ENCODE measurements at regions not wholly inside any gene's neighbourhood (a gene's known extent, or its start where the extent isn't known, plus 50 kb on each side); places are given as distances from the start of the nearest gene placed in this dataset.
"Not testable (repeated sequence)": the region's sequence is repeated elsewhere in the genome, so short reads cannot be mapped to it uniquely, and the experiment has no call there.

DNA sequence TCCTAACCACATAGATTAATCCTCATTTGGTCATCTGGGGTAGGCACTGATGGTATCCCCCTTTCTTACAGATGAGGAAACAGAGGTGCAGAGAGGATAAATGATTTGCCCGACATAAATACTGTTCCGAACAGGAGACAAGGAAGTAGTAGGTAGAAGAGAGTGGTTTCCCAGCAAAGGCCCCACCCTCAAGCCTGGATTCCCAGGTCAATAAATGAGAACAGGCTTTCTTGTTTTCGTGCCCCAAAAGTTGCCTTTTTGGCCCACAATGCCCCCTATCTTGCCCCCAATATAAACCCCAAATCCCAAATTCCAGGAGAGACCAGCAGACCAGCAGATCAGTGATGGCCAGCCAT lies 125.5 kb upstream of the PRR20G start:
- DNase-seq: no peak

DNA sequence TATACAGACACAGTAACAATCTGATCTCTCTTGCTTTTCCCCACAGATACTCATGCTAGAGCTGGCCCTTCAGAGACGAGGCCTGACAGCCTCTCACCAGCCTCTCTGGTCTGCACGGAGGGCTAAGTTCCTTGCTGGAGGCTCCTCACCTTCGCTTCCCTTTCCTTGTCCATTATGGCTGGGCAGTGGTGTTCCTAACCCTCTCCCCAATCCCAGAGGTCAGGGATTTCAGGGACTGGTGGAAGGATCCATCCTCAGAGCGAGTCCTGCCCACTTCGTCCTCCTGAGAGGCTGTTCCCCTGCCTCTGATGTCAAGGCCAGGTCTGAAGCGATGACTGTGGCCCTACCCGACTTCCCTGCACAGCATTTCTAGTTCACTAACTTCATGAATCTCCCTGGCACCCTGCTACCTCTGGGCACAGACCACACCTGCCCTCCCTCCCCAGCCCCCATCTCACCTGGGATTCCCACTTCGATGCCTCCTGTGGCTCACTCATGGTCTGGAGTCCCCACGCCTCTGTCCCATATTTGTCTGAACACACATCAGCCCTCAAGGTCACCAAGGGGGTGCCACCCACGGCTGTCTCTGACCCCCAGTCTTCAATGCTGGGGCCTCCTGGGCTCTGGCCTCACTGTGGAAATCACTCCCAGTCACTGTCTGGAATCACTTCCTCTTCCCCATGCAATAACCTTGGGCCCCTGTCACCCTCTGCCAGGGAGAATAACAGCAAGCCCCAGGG lies 124.9 kb upstream of the PRR20G start:
- DNase-seq: no peak

DNA sequence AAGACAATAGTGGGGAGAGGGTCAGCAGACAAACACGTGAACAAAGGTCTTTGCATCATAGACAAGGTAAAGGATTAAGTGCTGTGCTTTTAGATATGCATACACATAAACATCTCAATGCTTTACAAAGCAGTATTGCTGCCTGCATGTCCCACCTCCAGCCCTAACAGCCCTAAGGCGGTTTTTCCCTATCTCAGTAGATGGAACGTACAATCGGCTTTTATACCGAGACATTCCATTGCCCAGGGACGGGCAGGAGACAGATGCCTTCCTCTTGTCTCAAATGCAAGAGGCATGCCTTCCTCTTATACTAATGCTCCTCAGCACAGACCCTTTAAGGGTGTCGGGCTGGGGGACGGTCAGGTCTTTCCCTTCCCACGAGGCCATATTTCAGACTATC lies 124.0 kb upstream of the PRR20G start:
- DNase-seq: not testable (repeated sequence)

DNA sequence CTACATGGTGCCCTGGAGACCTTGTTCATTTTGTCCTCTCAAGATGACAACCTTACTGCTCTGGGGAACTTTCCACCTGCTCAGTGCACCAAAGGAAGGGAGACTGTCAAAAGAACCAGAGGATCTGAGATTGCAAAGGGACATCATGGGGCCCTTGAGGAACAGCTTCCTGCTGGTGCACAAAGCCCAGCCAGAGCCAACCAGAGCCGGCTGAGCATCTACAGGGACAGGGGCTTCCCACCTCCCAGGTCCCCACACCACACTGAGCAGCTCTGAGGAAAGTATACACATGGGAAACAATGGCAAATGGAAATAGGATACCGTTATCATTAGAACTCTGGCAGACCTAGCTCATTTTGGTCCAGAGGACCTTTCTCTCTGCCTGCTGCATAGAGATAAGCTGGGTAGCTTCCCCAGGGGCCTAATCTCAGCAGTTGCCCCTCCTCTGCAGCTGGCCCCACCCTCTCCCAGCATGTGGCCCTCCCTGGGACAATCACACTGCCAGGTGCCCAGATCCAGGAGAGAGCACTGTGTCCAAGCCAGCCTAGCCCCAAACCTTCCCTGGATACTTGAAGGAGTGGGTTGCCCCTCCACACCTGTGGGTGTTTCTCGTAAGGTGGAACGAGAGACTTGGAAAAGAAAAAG lies 123.4 kb upstream of the PRR20G start:
- no peak for DNase-seq

DNA sequence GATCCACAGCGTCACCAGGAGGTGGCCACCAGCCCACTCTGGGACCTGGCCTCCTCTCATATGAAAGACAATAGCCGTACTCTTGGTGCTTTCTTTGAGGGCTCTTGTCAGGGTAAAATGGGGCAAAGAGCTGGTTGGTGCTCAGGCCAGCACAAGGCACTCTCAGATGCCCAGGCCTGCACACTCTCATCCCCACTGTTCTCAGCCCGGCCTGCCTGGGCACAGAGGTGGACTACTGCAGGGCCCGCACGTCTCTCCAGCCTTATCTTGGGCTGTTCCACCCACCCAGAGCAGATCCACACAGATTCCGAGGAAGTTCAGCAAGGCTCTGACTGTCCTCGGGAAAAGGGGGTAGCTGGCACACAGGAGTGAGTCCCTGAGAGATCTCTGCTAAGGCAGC lies 122.8 kb upstream of the PRR20G start:
- no peak for DNase-seq

DNA sequence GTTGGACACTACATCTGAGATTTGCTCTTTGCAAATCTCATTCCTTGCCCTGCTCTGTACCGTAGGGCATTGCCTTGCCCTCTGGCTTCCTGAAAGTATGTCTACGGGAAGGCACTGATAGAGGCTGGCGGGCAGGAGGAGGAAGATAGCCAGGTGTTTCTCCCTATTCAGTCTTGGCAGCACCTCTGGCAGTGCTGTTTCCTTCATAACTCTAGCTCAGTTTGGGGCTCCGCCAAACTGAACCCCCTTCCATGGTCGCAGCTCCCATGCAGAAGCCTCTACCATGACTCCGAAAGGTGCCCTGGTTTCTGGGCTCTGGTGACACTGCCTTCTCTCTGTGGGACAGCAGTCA lies 122.3 kb upstream of the PRR20G start:
- no peak for DNase-seq

DNA sequence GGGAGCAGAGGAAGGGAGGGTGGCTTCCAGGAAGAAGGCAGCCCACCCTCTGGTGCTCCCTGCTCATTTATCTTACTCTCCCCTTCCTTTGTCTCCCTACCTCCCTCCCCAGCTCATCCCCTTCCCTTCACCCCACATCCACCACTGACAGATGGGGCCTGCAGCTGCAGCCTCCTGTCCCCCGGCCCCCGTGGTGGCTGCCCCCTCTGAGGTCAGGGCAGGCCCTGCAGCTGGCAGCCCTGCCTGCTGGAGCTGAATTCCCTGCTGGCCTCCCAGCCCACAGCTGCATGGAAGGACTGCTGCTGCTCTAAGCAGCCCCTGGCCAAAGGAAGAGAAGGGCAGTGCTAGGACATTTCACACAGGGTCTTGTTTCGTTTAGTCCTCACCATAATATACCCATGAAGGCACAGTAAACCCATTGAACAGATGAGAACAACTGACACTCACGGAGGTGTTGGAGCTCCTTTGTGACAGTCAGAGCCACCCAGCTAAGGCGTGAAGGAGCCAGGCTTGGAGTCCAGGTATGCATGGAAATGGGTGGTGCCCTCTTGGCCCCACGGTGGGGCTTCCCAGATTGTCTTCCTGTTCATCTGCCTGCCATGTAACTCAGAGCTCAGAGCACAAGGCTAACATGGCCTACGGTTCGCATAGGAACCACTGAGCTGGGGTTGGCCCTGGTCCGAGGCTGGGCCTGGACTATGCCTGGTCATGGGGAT lies 121.7 kb upstream of the PRR20G start:
- DNase-seq: no peak

DNA sequence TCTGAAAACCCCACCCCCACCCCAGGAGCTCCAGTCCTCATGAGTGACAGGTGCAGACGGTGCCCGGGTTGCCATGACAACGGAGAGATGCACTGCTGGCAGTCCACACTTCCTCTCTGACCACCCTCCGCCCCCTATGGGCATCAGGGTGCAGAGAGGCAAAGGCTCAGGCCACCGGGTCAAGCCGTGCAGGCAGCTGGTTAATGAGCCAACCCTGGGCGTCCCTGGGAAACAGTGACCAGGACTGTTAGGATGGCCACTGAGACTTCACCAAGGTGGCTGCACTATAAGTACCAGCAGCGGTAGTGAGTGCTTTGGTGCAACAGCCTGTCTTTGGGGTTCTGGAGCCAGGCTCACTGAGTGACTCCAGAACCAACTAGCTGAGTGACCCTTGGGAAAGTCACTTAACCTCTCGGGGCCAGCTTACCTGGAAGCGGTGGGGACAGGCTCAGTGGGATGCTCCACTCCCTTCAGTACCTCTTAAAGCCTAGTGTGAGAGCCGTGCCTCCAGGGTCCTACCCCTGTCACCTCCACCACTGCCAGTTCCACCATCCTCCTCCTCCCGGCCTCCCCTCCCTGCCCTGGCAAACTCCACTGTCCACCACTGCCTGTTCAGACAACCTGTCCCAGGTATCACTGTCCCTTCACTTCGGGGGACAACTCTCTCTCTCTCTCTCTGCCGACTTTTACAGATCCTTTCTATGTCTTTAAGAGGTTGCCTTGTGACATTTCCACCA lies 121.0 kb upstream of the PRR20G start:
- no peak for DNase-seq

DNA sequence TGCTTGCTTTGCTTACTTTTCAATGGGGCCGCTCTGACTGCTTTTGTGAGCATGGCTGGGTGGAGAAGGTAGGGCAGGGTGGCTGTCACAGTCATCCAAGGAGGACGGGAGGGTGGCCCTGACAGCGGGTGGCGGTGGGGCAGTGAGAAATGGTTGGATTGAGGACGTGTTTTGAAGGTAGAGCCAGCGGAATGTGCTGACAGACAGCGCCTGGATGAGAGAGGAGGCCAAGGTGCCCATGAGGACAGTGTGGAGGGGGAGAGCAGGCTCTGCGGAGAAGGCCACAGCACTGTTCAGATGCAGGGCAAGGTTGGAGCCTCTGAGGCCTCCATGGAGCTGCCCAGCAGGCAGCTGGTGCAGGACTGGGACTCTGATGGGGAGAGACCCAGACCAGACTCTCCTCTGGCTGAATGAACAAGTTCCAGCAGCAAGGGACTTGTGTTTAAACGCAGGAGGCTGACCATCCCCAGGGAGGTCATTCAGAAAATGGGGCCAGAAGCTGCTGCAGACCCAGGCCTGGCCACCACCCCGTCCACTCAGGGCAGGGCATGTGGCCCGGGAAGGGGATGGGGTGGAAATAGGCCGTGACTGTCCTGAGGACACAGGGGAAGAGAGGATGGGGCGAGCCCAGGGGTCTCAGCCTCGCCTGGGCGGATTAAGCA lies 120.3 kb upstream of the PRR20G start:
- no peak for DNase-seq

DNA sequence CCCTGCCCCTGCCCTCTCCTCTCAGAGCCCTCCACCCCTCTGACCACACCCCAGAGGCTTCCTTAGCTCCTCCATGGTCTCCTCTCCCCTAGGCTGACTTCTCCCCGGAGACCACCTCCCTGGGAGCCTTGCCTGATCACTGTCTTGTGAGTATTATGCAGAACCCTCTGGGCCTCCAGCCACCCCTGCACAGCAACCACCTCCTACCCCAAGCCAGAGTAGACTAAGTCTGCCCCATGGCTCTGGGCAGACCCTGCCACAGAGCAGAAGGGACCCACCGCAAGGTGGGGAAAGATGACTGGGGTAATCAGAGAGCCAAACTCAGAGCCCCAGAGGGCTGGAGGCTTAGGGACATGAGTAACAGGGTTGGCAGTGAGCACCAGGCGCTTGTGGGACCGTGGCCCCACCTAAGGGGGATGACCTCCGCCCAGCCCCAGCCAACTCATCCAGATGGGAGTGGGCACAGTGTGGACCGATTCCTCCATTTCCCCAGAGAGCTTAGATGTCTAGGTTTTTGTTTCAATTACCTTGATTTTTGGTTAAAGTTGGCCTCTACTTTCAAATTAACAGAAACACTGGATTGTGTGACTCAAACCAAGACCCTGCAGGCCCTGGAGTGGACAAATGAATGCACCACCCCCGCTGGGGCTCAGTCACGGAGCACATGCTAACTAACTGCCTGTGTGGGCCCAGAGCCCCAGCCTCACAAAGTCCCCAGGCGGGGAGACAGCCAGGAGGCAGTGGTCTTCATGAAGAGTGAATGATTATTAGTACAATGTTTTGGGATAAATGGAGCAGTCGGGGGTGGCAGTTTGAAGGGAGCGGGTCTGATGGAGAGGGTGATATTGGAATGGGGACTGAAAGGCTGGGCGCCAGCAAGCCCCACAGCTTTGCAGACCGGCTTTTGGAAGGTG lies 119.4 kb upstream of the PRR20G start:
- no peak for DNase-seq

DNA sequence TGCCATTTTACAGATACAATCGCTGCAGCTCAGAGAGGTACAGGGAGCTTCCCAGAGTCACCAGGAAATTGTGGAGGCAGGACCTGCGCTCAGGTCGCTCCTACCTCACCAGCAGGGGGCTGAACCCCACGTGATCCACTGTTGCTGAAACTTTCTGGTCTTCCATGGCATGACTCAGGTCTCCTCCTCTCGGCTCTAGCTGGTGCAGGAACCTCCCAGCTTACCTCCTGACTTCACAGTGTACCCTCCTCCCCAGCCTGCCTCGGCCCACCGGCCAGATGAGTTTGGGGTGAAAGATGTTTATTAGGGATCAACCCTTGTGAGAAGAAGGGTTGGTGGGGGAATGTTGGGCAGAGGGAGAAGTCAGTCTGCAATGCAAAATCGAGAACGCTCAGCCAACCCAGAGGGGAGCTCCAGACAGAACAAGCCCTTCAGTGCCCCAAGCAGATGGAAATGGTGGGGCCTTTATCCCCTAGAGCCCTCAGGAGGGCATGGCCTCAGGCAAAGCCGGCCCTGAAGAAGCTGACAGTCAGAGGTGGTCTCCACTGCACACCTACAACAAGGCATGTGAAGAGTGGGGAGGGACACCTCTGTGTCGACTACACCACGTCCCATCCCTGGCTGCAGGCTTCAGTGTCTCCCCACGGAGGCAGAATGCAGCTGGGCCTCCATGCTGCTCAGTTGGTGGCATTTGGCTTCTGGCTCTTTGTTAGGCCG lies 118.6 kb upstream of the PRR20G start:
- DNase-seq: no peak

DNA sequence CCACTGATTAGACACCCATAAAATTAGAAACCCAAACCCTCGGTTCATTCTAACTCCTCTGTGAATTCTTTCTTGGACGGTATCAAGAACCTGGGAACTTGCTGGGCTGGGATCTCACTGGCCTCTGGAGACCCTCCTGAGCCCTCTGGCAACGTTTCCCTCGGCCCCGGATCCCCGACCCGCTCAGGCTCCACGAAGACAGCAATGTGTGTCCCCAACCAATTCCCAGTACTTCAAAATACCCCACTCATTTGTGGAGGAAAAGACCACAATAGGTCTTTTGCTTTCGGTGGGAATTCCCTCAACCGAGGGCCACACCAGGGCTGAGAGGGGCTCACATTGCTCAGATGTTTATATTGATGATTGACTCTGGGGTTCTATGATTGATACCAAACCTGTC lies 117.9 kb upstream of the PRR20G start:
- no peak for DNase-seq

DNA sequence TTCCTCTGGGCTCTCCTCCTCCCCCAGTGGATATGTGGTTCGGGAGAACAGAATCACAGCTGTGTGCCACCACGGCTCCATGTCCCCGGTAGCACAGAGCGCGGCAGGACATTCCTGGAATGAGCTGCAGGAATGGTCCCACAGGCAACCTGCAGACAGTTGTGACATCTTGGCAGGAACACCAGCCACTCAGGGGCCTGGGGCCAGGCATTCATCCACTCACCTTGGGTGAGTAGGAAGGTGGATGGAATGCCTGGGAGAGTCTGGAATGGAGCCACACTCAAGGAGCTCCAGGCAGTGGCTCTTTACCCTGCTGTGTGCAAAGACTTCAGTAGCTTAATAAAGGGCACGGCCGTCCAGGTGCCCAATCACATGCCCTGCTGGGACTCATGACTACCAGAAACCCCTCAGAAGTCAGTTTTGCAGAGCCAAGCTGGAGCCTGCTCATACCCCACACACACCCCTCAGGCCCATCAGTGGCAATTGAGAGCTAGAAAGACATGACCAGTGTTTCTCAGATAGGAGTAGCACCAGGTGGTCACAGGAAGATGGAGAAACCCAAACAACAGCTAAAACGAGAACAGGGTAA lies 117.3 kb upstream of the PRR20G start:
- no peak for DNase-seq

DNA sequence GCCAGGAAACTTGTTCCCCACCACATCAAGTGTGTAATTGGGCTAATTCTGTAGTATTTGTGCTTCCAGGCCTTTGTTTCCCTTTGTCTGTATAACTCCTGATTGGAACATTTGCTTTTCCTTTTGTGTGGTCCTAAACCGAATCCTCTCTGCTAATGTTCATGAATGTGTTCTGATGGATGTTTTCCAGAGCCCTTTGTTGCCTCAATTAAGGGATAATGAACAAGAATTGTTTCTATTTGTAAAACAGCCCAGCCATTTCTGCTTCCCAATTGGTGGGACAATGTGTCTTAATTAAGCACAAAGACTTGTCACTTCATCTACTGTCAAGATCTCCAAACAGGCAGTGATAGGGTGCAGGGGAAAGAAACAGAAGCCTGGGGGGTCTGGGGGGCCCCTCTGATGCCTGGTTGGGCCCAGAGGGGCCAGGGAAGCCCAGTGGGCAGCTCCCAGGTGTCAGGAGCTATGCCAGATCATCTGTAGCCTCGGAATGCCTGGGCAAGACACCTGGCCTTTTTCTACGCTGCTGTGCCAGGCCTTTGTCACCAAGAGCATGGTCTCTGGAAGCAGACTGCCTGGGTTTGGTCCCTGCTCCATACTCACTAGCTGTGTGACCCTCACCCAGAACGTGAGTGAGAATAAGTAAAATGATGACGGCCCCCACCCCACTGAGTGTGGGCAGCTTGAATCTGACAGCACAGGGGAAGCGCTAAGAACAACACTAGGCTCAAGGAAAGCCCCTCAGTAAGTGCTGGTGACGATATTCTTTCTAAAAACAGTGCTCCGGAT lies 116.6 kb upstream of the PRR20G start:
- DNase-seq: no peak

DNA sequence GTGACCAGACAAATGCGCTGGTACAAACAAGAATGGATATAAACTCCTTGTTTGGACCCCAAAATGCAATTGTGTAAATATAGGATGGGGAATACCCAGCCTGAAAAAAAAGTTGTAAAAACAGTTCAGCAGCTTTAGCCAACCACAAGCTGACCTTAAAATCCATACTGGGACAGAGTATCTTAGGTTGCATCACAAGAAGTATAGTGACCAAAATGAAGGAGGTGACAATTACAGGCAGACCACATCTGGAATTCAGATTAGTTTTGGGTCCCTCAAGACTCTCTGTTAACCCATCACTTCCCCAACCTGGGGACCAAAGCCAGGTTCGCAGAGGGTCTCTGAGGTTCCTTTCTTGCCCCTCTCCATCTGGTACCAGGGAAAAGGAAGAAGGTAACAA lies 115.9 kb upstream of the PRR20G start:
- DNase-seq: no peak

DNA sequence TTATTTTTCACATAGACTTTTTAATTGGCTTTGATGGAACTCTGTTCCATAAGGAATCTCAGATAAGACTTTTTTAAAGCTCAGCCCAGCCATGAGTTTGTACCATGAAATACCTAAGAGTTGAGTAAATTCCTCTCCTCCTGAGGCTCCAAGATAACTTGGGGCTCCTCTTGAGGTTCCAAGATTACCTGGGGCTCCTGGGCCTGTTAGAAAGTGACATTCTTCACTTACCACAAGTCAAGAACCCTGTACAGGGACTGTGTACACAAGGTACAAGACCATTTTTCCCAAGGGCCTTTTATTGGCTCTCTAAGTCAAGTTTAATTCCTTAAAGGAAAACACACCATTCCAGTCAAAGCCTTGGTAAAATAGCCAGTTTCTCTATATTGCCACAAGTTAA lies 111.3 kb upstream of the PRR20G start:
- no peak for DNase-seq

DNA sequence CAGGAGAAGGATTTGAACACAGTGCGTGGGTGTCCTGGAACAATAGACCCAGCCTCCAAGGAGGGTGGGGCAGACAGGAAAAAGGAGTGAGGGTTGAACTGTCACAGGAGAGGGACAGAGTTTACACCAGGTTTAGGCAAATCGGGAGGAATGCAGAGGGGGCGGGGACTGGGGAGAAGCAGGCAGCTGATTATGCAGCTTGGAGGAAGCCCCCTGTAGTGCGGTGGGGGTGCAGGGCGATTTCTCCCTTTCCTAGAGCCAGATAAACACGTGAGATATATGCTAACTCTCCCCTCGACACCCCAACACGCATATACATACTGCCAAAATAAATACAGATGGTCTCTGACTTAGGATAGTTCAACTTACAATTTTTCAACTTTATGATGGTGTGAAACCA lies 108.6 kb upstream of the PRR20G start:
- no peak for DNase-seq

DNA sequence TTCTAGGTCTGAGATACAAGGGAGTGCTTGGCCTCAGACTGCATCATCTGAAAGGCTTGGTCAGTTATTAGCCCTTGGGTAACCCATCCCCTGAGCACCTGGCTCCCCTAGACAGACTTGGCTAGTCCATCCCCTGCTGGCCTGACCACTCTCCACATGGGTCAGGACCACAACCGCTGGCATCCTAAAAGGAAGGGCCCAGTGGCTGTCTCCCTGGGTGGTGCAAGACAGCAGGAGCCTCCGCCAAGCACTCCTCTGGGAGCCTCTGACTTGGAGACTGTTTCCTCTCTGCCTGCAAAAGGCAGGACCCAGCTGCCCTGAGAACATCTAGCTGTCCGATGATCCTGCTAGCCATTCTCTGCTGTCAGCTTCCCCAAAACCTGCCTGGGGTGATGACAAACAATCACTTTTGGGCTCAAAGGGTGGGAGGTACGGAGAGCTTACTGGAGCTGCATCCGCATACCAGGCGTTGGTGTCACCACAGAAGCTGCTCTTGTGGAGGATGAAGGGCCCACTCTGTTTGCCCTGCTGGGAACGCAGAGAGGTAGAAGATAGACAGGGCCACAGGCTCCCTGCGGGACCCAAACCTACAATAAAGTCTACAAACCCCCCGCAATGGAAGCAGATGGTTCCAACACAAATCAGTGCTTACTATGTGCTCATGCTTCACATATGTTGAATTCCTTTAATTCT lies 108.0 kb upstream of the PRR20G start:
- DNase-seq: no peak

DNA sequence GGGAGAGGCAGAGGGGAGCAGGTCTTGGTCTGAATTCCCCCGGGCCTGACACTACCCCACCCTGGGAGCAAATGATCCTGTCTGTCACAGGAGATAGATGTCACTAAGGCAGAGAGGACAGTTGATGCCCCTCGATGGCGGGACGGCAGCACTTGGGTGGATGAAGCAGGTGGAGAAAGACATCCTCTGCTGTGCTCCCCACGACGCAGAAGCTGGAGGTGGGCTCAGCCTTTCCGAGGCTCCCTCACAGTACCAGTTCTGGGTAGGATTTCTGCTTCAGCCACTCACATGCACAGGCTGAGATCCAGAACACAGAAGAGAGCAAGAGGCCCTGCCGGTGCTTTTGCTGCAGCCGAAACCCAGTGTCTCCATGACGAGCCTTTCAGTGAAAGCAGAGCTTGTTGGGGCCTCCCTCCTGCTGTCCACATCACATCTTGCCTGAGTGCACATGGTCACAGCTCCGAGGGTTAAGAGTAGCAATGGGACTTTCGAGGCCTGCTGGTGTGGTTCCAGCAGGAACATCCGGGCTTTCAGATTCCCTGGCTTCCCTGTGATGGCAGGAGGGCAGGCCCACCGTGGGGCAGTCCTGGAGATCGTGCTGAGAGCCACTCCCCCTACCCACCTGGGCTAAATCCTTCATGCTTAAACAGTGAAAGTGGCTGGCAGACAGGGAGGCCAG lies 107.3 kb upstream of the PRR20G start:
- DNase-seq: no peak

Data from activated CD4-positive, alpha-beta T cell treated with anti-CD3 and anti-CD28 coated beads for 4 hours (primary cell).